ENCODE measurements at regions not wholly inside any gene's neighbourhood (a gene's known extent, or its start where the extent isn't known, plus 50 kb on each side); places are given as distances from the start of the nearest gene placed in this dataset.

- no peaks in the 10 kb centered on the region for H3K4me1 ChIP-seq (replicated peaks; ENCODE audit: insufficient read depth)
- CTCF ChIA-PET, result no interaction called here
- H3F3A ChIP-seq (ENCODE audit: insufficient read depth, low read depth), result no peaks in the 10 kb centered on the region
- no peaks in the 10 kb centered on the region for H3K9me3 ChIP-seq (ENCODE audit: insufficient read depth, low read depth)
- no peaks in the 10 kb centered on the region for H4K20me1 ChIP-seq (ENCODE audit: insufficient read depth)
- intact Hi-C loops (cut with micrococcal nuclease; ENCODE audit: unreplicated experiment), result no loop called here
- H3K4me3 ChIP-seq, result no peak overlapping the region
- H2AFZ ChIP-seq, result no peak overlapping the region
- TF ChIP-seq CTCF (conservative IDR thresholded peaks at IDR 0.05) (no peak), EZH2 (IDR thresholded peaks at IDR 0.05; ENCODE audit: low read depth) (no peak)
- H3K27ac ChIP-seq, result no peak overlapping the region
- no peaks in the 10 kb centered on the region for H3K36me3 ChIP-seq (ENCODE audit: low read depth)
- H3K27me3 ChIP-seq (ENCODE audit: insufficient read depth, low read depth), result no peaks in the 10 kb centered on the region
- no peaks in the 10 kb centered on the region; the same call in 1 of the 2 replicates for H3K9me2 ChIP-seq (ENCODE audit: insufficient read depth)
- H3K79me2 ChIP-seq (ENCODE audit: low read depth), result no peaks in the 10 kb centered on the region
- H3K4me2 ChIP-seq, result no peak overlapping the region
- POLR2A ChIA-PET (ENCODE audit: unreplicated experiment), result no interaction called here
- no TSS peak for BruUV-seq (replicated peaks)
- no peak for DNase-seq
Measured at GRCh38 chr1:239254999-239255398, 131.4 kb upstream of the CHRM3 start.

- H2AFZ ChIP-seq, result 0 out of 2 replicates have a peak overlapping the region, but pooled peaks have one; percentile 43
- no peak overlapping the region for H3K4me2 ChIP-seq
Measured at GRCh38 chr1:239253032-239253431, 133.3 kb upstream of the CHRM3 start.

GRCh38 chr1:239250353-239251035 lies 135.9 kb upstream of the CHRM3 start:
- Histone ChIP-seq H2AFZ (no peak overlapping the region), H3K27ac (no peak overlapping the region), H3K36me3 (ENCODE audit: low read depth) (no peaks in the 10 kb centered on the region), H3K4me2 (no peak overlapping the region), H3K4me1 (replicated peaks; ENCODE audit: insufficient read depth) (no peaks in the 10 kb centered on the region), H3K79me2 (ENCODE audit: low read depth) (no peaks in the 10 kb centered on the region), H3K27me3 (ENCODE audit: insufficient read depth, low read depth) (no peaks in the 10 kb centered on the region), H3F3A (ENCODE audit: insufficient read depth, low read depth) (no peaks in the 10 kb centered on the region), H3K9me2 (ENCODE audit: insufficient read depth) (0 out of 2 replicates have a peak, but pooled peaks cover 3% of the 10 kb centered on the region), H3K4me3 (no peak overlapping the region), H3K9me3 (ENCODE audit: insufficient read depth, low read depth) (no peaks in the 10 kb centered on the region), H4K20me1 (ENCODE audit: insufficient read depth) (no peaks in the 10 kb centered on the region)
- TF ChIP-seq EZH2 (IDR thresholded peaks at IDR 0.05; ENCODE audit: low read depth), result no peak
- ChIA-PET POLR2A (ENCODE audit: unreplicated experiment) (no interaction called here), CTCF (no interaction called here)
- DNase-seq, result no peak
- BruUV-seq (replicated peaks), result no TSS peak
- intact Hi-C loops (cut with micrococcal nuclease; ENCODE audit: unreplicated experiment), result no loop called here

More at GRCh38 chr1:239253032-239253431, 133.3 kb upstream of the CHRM3 start:
- Histone ChIP-seq H3K79me2 (ENCODE audit: low read depth) (no peaks in the 10 kb centered on the region), H3K9me3 (ENCODE audit: insufficient read depth, low read depth) (no peaks in the 10 kb centered on the region), H3K27ac (no peak overlapping the region), H3K4me3 (no peak overlapping the region), H3K27me3 (ENCODE audit: insufficient read depth, low read depth) (no peaks in the 10 kb centered on the region), H3K36me3 (ENCODE audit: low read depth) (no peaks in the 10 kb centered on the region), H4K20me1 (ENCODE audit: insufficient read depth) (no peaks in the 10 kb centered on the region), H3K9me2 (ENCODE audit: insufficient read depth) (no peaks in the 10 kb centered on the region), H3K4me1 (replicated peaks; ENCODE audit: insufficient read depth) (no peaks in the 10 kb centered on the region), H3F3A (ENCODE audit: insufficient read depth, low read depth) (no peaks in the 10 kb centered on the region)
- CTCF ChIA-PET, result no interaction called here
- no TSS peak for BruUV-seq (replicated peaks)
- POLR2A ChIA-PET (ENCODE audit: unreplicated experiment), result no interaction called here
- intact Hi-C loops (cut with micrococcal nuclease; ENCODE audit: unreplicated experiment), result no loop called here
- DNase-seq, result no peak
- TF ChIP-seq EZH2 (IDR thresholded peaks at IDR 0.05; ENCODE audit: low read depth) (no peak), CTCF (conservative IDR thresholded peaks at IDR 0.05) (no peak)

- CTCF ChIA-PET, result no interaction called here
- Histone ChIP-seq H3K9me3 (ENCODE audit: insufficient read depth, low read depth) (no peaks in the 10 kb centered on the region), H2AFZ (no peak overlapping the region), H3K36me3 (ENCODE audit: low read depth) (no peaks in the 10 kb centered on the region), H3K27me3 (ENCODE audit: insufficient read depth, low read depth) (no peaks in the 10 kb centered on the region), H3K9me2 (ENCODE audit: insufficient read depth) (peaks cover 7% of the 10 kb centered on the region; the same call in 1 of the 2 replicates), H3K4me3 (no peak overlapping the region), H3F3A (ENCODE audit: insufficient read depth, low read depth) (no peaks in the 10 kb centered on the region), H4K20me1 (ENCODE audit: insufficient read depth) (no peaks in the 10 kb centered on the region), H3K4me1 (replicated peaks; ENCODE audit: insufficient read depth) (no peaks in the 10 kb centered on the region), H3K79me2 (ENCODE audit: low read depth) (no peaks in the 10 kb centered on the region), H3K27ac (no peak overlapping the region), H3K4me2 (no peak overlapping the region)
- BruUV-seq (replicated peaks), result no TSS peak
- TF ChIP-seq EZH2 (IDR thresholded peaks at IDR 0.05; ENCODE audit: low read depth) (no peak), CTCF (conservative IDR thresholded peaks at IDR 0.05) (no peak)
- POLR2A ChIA-PET (ENCODE audit: unreplicated experiment), result no interaction called here
- DNase-seq, result no peak
- intact Hi-C loops (cut with micrococcal nuclease; ENCODE audit: unreplicated experiment), result no loop called here
Measured at GRCh38 chr1:239247285-239247684, 139.1 kb upstream of the CHRM3 start.
